ENCODE measurements at regions not wholly inside any gene's neighbourhood (a gene's known extent, or its start where the extent isn't known, plus 50 kb on each side); places are given as distances from the start of the nearest gene placed in this dataset.

GRCh38 chr5:13574574-13574973 lies 369.9 kb downstream of the DNAH5 start:
- Mint-ChIP-seq H3K4me3 (no peak overlapping the region), H3K36me3 (ENCODE audit: low read depth) (no peaks in the 10 kb centered on the region), H3K27ac (no peak overlapping the region), H3K4me1 (no peaks in the 10 kb centered on the region), H3K9me3 (no peaks in the 10 kb centered on the region), H3K27me3 (ENCODE audit: low read depth) (no peaks in the 10 kb centered on the region)
- TF ChIP-seq CTCF (IDR thresholded peaks at IDR 0.05; ENCODE audit: unreplicated experiment in 3 of 3) = no peak

- no peaks in the 10 kb centered on the region for H3K27me3 Mint-ChIP-seq (ENCODE audit: low read depth)
- no peaks in the 10 kb centered on the region for H3K4me1 Mint-ChIP-seq
- H3K36me3 Mint-ChIP-seq (ENCODE audit: low read depth) = no peaks in the 10 kb centered on the region
These were observed 372.3 kb downstream of the DNAH5 start for GRCh38 chr5:13572163-13572562.

GRCh38 chr5:13569090-13569715 lies 375.3 kb downstream of the DNAH5 start:
- Mint-ChIP-seq H3K27me3 (ENCODE audit: low read depth) (no peaks in the 10 kb centered on the region), H3K36me3 (ENCODE audit: low read depth) (no peaks in the 10 kb centered on the region), H3K4me3 (no peak overlapping the region), H3K27ac (no peak overlapping the region), H3K9me3 (peaks cover 2% of the 10 kb centered on the region), H3K4me1 (no peaks in the 10 kb centered on the region)
- TF ChIP-seq CTCF (IDR thresholded peaks at IDR 0.05; ENCODE audit: unreplicated experiment in 3 of 3) = no peak

More at GRCh38 chr5:13572163-13572562, 372.3 kb downstream of the DNAH5 start:
- Mint-ChIP-seq H3K27ac (no peak overlapping the region), H3K4me3 (no peak overlapping the region), H3K9me3 (no peaks in the 10 kb centered on the region)
- no peak for TF ChIP-seq CTCF (IDR thresholded peaks at IDR 0.05; ENCODE audit: unreplicated experiment in 3 of 3)

- Mint-ChIP-seq H3K4me3 (no peak overlapping the region), H3K27ac (no peak overlapping the region), H3K36me3 (ENCODE audit: low read depth) (no peaks in the 10 kb centered on the region), H3K4me1 (no peaks in the 10 kb centered on the region), H3K27me3 (ENCODE audit: low read depth) (no peaks in the 10 kb centered on the region), H3K9me3 (peaks cover 2% of the 10 kb centered on the region)
- no peak for TF ChIP-seq CTCF (IDR thresholded peaks at IDR 0.05; ENCODE audit: unreplicated experiment in 3 of 3)
These were observed 376.7 kb downstream of the DNAH5 start for GRCh38 chr5:13567819-13568218.

- H3K27ac Mint-ChIP-seq = no peak overlapping the region
- peaks cover 2% of the 10 kb centered on the region for H3K9me3 Mint-ChIP-seq
- no peak for TF ChIP-seq CTCF (IDR thresholded peaks at IDR 0.05; ENCODE audit: unreplicated experiment in 3 of 3)
- H3K36me3 Mint-ChIP-seq (ENCODE audit: low read depth) = no peaks in the 10 kb centered on the region
- no peak overlapping the region for H3K4me3 Mint-ChIP-seq
- no peaks in the 10 kb centered on the region for H3K4me1 Mint-ChIP-seq
- no peaks in the 10 kb centered on the region for H3K27me3 Mint-ChIP-seq (ENCODE audit: low read depth)
These were observed 377.6 kb downstream of the DNAH5 start for GRCh38 chr5:13566871-13567339.

- H3K4me1 Mint-ChIP-seq = no peaks in the 10 kb centered on the region
- H3K36me3 Mint-ChIP-seq (ENCODE audit: low read depth) = no peaks in the 10 kb centered on the region
- no peak for TF ChIP-seq CTCF (IDR thresholded peaks at IDR 0.05; ENCODE audit: unreplicated experiment in 3 of 3)
- no peak overlapping the region for H3K4me3 Mint-ChIP-seq
- H3K9me3 Mint-ChIP-seq = no peaks in the 10 kb centered on the region
- no peak overlapping the region for H3K27ac Mint-ChIP-seq
- H3K27me3 Mint-ChIP-seq (ENCODE audit: low read depth) = peaks cover 3% of the 10 kb centered on the region
These were observed 386.1 kb downstream of the DNAH5 start for GRCh38 chr5:13558408-13558807.

All from nephron (organoid).